HG03175 (cell line): ENCODE measurements at regions not wholly inside any gene's neighbourhood (a gene's known extent, or its start where the extent isn't known, plus 50 kb on each side); places are given as distances from the start of the nearest gene placed in this dataset.

Source experiments
- ATAC-seq: cut with Tn5 transposase; IDR thresholded peaks from one replicate; pipeline ENCODE4 v1.9.1; 2021; ENCODE audit warnings: mild to moderate bottlenecking, moderate library complexity; ENCODE audit not compliant: unreplicated experiment

DNA sequence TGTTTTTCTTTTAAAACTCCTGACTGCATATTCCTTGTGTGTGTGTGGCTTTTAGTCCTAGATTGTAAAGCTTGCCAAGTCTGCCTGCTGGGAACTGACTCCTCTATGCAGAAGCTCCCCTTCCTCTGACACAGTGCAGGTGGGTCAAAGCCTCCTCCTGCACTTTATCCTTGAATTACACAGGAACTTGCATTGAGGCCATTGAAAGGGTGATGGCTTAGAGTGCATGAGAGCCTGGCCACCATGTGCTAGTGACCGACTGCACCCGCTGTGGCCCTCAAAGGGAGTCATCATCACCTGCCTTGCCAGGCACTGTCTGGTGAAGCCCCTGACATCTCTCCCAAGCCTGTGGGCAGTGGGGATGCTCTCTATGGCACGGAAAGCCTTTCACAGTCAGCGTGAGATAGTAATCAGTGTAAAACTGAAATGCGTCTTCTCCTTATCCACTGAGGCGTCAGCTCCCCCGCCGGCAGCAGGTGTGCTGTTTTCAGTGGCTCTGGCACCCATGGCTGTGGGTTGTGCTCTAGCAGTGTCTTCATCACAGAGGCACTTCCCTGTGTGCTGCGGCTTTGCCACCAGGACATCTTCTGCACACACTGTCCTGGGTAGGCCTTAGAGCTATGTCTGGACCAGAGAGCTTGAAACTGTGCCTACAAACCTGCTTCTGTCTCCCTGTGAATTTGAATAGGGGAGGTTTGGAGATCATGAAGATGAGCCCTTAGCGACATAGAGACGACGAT, 87.9 kb downstream of the THBS2 start:
- ATAC-seq: no peak

DNA sequence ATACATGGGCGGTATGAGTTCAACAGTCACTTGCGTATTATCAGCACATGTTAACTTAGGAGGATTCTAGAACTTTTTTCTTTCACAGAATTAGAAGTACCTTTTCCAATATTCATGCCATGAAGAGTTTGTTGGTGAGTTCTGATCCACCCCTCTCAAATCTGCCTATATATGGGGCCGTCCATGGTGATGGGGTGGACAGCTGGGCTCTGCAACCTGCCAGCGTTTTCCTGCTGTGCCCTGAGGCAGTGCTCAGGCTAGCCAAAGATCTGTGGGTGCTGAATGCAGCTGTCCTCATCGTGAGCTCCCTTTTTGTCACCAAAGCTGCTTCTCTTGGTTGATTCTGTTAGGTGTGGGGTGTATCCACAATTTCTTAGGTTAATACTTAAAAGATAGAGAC, 88.7 kb downstream of the THBS2 start:
- no peak for ATAC-seq

DNA sequence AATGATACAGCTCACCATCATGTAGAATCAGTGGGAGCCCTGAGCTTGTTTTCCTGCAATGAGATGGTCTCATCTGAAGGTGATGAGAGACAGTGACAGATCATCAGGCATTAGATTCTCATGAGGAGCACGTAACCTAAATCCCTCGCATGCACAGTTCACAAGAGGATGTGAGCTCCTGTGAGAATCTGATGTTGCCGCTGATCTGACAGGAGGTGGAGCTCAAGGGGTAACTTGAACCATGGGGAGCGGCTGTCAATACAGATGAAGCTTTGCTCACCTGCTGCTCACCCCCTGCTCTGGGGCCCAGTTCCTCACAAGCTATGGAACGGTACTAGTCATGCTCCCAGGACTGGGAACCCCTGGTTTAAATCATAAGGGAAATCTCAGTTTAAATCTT, 89.2 kb downstream of the THBS2 start:
- ATAC-seq: no peak

DNA sequence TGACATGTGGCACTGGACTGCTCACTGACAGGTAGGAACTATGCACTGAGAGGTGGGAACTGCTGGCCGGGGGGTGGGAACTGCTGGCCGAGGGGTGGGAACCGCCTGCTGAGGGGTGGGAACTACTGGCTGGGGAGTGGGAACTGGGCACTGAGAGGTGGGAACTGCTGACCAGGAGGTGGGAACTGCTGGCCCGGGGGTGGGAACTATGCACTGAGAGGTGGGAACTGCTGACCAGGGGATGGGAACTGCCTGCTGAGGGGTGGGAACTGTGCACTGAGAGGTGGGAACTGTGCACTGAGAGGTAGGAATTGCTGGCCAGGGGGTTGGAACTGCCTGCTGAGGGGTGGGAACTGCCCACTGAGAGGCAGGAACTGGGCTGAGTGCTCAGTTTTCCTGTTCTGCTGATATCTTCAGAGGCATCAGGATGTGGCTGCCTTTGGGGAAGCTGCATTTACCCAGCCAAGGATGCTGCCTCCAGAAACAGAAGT, 90.2 kb downstream of the THBS2 start:
- no peak for ATAC-seq

DNA sequence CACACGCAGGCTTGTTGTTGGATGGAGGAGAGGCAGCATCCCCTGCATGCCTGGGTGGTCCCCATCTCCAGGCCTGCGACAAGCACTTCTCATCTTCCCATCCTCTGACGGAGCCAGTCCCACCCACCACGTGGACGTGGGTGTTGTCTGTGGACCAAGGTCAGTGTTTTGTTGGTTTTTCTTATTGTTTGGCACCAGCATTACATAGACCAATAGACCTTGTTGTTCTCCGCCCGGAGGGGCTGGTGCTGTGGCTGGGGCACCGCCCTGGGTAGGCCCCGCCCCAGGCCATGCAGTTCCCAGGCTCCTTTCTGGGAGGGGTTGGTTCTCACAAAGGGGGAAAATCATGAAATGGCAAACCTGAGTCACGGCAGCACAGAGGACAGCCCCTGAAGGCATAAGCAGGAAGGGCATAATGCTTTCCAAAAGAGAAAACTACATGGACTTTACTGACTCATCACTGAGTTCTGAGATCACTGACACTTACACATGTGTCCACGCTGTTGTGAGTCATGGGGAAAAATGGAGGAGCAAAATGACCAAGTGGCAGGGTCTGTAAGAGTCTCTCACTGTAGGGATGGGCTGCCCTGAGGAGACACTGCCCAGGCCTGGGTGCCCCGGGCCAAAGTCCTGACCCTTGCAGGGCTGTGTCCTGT, 90.8 kb downstream of the THBS2 start:
- ATAC-seq: no peak

- ATAC-seq: no peak
Measured at GRCh38 chr6:169162249-169162648, 91.4 kb downstream of the THBS2 start.

GRCh38 chr6:169161572-169162167, 92.0 kb downstream of the THBS2 start:
- ATAC-seq: no peak

GRCh38 chr6:169160855-169161560, 92.6 kb downstream of the THBS2 start:
- no peak for ATAC-seq

- ATAC-seq: no peak
Measured at GRCh38 chr6:169160091-169160854, 93.4 kb downstream of the THBS2 start.

- ATAC-seq: no peak
Measured at GRCh38 chr6:169159331-169159730, 94.3 kb downstream of the THBS2 start.

DNA sequence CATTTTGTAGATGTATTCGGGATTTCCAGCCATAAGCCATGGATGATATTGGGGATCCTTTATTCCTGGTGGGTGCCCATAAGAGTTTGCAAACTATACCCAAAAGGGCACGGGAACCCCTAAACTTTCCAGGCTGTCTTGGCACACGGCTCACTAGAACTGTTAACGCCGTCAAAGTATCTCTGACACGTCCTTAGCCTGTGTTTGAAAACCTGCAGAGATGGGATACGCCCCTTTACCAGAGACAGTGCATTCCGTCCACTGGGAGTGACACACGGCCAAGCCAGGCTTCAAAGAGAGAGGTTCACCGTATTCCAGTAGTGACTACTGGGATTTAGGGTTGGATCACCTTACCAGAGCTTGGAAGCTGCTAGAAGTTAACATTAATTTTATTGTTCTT, 95.0 kb downstream of the THBS2 start:
- no peak for ATAC-seq

DNA sequence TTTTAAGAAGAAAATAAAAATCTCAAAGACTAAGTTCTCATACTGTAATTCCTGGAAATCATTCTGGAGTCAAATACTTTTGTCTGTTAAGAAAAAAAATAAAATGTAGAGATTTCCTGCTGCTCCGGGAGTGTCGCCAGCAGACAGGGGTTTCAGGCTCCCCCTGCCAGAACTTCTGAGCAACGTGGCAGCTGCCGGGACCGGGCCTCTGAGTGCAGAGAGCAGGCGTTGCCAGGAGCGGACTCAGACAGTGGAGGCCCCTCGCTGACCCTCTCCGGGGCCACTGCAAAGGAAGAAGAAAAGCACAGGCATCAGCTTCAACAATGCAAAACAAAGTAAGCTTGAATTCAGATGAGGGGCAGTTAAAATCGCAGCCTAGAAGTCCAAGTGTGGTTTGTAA, 95.5 kb downstream of the THBS2 start:
- ATAC-seq: no peak

GRCh38 chr6:169157197-169158148, 96.2 kb downstream of the THBS2 start:
- ATAC-seq: no peak

DNA sequence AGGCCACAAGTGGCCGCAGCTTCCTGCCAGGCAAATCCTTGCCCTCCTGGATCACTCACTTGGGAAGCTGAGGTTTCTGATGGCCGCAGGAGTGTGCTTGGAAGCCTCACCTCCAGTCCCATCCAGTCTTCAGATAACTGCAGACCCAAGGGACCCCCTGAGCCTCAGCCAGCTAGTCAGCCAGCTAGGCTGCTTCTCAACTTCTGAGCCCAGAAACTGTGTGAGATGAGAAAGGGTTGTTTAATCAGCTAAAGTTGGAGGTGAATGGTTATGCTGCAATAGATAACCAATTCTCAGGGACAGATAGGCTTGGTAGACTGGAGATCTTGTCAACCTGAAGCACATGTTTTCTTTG, 96.9 kb downstream of the THBS2 start:
- no peak for ATAC-seq

- no peak for ATAC-seq
Measured at GRCh38 chr6:169156108-169156792, 97.4 kb downstream of the THBS2 start.

DNA sequence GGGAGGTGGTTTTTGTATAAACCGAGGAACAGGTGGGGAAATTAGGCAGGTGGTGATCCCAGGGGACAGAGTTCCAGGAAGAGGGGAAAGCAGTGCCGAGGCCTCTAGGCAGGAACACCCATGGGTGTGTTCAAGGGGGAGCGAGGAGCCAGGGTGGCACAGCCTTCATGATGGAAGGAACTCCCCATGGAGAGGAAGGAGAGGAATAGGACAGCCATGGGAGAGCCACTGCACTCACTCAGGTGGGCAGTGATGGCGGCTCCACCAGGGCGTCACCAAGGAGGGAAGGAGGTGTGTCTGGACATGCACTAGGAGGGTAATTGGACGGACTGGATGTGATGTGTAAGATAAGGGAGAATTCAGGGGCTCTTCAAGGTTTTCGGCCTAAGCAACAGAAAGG, 98.2 kb downstream of the THBS2 start:
- no peak for ATAC-seq

GRCh38 chr6:169153401-169153800, 100.2 kb downstream of the THBS2 start:
- no peak for ATAC-seq

DNA sequence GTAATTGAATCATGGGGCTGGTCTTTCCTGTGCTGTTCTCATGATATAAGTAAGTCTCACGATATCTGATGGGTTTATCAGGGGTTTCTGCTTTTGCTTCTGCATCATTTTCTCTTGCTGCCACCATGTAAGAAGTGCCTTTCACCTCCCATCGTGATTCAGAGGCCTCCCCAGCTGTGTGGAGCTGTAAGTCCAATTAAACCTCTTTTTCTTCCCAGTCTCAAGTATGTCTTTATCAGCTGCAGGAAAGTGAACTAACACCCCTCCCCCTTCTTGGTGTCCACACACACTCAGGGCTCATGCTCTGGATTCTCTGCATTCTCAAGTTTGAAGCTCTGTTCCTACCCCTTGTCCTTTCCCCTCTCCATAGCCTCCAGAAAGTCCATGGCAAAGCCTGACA, 107.1 kb downstream of the THBS2 start:
- ATAC-seq: no peak

DNA sequence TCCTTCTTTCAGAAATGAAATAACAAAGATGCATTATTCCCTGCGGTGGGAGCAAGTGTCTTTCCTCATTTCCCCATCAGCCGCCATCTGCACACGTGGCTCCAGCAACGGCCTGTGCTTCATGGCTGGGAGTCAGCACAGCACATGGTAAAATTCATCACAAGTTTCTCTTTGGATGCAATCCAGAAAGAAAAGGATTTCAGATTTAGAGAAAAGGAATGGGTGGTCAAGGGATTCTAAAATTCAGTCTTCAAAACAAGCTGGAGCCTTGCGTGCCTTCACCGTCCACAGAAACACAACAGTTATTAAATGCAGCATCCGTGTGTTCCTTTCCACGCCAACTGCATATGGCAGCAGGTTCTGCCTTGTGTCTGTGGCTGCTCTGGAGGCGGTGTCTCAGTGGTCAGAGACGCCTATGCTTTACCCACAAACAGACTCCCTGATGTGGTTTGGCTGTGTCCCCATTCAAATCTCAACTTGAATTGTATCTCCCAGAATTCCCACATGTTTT, 107.6 kb downstream of the THBS2 start:
- no peak for ATAC-seq
